GM18909 (cell line): ENCODE measurements at regions not wholly inside any gene's neighbourhood (a gene's known extent, or its start where the extent isn't known, plus 50 kb on each side); places are given as distances from the start of the nearest gene placed in this dataset.

Experiments used
- ATAC-seq: cut with Tn5 transposase; IDR thresholded peaks from one replicate; pipeline ENCODE4 v1.9.1; 2021; ENCODE audit warnings: mild to moderate bottlenecking; ENCODE audit not compliant: unreplicated experiment, poor library complexity

GRCh38 chr21:16509476-16509875, 779.7 kb downstream of the USP25 start:
- ATAC-seq = no peak

- no peak for ATAC-seq
Measured at GRCh38 chr21:16514316-16514715, 784.5 kb downstream of the USP25 start.

- ATAC-seq = no peak
Measured at GRCh38 chr21:16517383-16517782, 787.6 kb downstream of the USP25 start.

GRCh38 chr21:16519036-16519435, 789.3 kb downstream of the USP25 start:
- no peak for ATAC-seq

GRCh38 chr21:16519644-16520043, 789.9 kb downstream of the USP25 start:
- no peak for ATAC-seq

- ATAC-seq = no peak
Measured at GRCh38 chr21:16522548-16522947, 792.8 kb downstream of the USP25 start.

- no peak for ATAC-seq
Measured at GRCh38 chr21:16530656-16531055, 800.9 kb downstream of the USP25 start.

DNA sequence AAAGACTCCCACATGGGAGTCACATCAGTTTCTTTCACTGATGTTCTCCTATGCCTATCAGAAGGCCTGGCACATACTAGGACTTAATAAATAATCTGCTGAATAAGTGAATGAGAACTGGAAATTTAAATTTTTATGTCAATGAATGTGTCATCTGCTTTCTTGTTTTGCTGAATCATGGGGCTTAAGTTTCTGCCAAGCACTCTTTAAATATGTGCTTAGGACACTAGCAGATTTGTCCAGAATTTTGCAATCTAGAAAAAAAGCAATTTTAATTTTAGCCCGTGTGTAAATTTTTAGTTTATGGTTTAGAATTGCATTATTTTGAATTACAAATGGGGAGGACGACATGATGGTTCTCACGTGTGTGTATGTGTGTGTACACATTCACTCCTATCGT, 803.1 kb downstream of the USP25 start:
- no peak for ATAC-seq

GRCh38 chr21:16533692-16534407, 804.1 kb downstream of the USP25 start:
- ATAC-seq = no peak

DNA sequence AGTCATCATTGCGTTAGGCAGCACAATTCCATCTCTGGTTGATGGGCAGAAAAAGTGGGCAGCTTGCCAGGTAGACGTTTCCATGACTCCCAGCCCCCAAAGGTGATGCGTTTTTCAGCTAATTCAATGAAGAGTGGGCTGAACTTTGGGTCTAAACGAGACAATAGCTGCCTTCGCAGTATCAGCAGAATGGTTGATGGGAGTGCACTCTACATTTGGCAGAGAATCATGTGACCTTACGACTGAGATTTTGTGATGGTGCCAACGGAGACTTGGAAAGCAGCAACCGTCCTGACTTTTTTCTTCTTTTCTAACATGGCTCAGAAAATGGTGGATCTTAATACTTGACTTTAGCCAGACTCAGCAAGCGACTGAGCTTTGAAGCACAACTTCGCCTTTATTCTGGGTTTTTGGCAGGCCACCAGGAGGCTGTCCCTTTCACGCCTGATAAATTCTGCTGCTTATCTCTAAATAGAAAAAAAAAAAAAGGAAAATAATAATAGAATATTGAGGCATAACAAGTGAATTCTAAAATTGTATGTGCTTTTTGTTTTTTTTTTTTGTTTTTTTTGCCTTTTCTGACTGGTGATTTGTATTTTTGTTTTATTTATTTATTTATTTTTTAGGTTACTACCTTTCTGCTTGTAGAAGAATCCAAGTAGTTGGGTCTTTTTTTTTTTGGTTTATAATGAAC, 804.8 kb downstream of the USP25 start:
- no peak for ATAC-seq

DNA sequence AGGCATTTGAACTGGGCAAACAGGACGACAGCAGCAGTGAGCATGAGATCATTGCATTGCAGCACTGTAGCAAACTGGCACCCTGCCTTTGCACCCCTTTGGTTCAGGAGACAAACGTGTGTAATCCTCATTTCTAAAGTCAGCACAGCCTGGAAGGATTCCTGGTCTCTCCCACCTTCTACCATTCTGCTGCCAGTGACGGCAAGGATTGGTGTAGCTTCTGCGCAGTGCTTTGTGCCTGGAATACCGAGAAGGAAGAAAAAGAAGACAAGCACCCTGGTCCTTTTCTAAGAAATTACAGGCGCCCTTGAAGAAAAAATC, 805.3 kb downstream of the USP25 start:
- no peak for ATAC-seq

- no peak for ATAC-seq
Measured at GRCh38 chr21:16535626-16536025, 805.8 kb downstream of the USP25 start.

- ATAC-seq = no peak
Measured at GRCh38 chr21:16536140-16536539, 806.4 kb downstream of the USP25 start.

GRCh38 chr21:16536643-16537434, 807.1 kb downstream of the USP25 start:
- no peak for ATAC-seq

DNA sequence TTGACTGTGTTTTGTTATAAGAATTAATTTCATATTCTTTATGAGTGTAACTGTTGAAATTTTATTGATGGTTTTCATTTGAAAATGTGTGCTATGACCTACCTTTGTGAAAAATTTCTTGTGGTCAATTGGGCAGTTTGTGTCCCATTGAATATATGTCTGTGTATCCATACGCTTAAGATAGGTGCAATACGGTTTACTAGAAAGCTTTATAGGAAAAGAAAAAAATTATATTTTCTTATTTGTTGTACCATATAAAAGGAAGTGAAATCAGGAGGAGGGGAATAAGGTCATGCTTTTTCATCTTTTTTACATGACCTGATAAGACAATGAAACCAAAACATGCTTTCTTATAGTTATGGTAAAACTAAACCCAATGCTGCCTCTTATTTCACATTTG, 807.7 kb downstream of the USP25 start:
- ATAC-seq = no peak

GRCh38 chr21:16538405-16538804, 808.6 kb downstream of the USP25 start:
- ATAC-seq = no peak

- no peak for ATAC-seq
Measured at GRCh38 chr21:16538936-16539440, 809.2 kb downstream of the USP25 start.

GRCh38 chr21:16540966-16541727, 811.4 kb downstream of the USP25 start:
- no peak for ATAC-seq

- no peak for ATAC-seq
Measured at GRCh38 chr21:16550118-16550517, 820.3 kb downstream of the USP25 start.

- no peak for ATAC-seq
Measured at GRCh38 chr21:16550917-16551741, 821.3 kb downstream of the USP25 start.
